ENCODE measurements at regions not wholly inside any gene's neighbourhood (a gene's known extent, or its start where the extent isn't known, plus 50 kb on each side); places are given as distances from the start of the nearest gene placed in this dataset.
"Not testable (repeated sequence)": the region's sequence is repeated elsewhere in the genome, so short reads cannot be mapped to it uniquely, and the experiment has no call there.

DNA sequence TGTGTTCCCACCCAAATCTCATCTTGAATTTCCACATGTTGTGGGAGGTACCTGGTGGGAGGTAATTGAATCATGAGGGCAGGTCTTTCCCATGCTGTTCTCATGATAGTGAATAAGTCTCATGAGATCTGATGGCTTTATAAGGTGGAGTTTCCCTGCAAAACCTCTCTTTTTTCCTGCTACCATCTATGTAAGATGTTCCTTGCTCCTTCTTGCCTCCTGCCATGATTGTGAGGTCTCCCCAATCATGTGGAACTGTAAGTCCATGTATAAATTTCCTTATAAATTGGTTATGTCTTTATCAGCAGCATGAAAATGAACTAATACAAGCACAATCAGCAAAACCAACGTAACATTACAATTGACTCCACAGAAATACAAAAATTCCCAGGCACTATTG, 814.8 kb upstream of the CITED2 start:
- H3K27me3 ChIP-seq (replicated peaks; ENCODE audit: control insufficient read depth, insufficient read depth, low read length, poor library complexity, severe bottlenecking); H3K9me3 ChIP-seq (ENCODE audit: control insufficient read depth, low read length): not testable (repeated sequence)

DNA sequence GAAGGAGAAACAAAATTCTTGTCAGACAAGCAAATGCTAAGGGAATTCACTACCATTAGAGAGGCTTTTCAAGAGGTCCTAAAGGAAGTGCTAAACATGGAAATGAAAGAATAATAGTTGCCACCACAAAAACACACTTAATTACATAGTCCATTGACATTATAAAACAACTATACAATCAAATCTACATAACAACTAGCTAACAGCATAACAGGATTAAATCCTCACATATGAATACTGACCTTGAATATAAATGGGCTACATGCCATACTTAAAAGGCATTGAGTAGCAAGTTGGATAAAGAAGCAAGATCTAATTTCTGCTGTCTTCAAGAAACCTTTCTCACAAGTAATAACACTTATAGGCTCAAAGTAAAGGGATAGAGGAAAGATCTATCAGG, 811.5 kb upstream of the CITED2 start:
- H3K9me3 ChIP-seq (ENCODE audit: control insufficient read depth, low read length), result no peaks in the 10 kb centered on the region
- H3K36me3 ChIP-seq (ENCODE audit: control insufficient read depth, insufficient read depth, low read length), result no peaks in the 10 kb centered on the region
- no peak overlapping the region for H3K4me3 ChIP-seq (ENCODE audit: insufficient read depth, low read depth, low read length, poor library complexity, severe bottlenecking)
- H3K4me1 ChIP-seq (ENCODE audit: control insufficient read depth, insufficient read depth, low read length, poor library complexity, severe bottlenecking), result no peaks in the 10 kb centered on the region
- no peak for DNase-seq
- H3K27me3 ChIP-seq (replicated peaks; ENCODE audit: control insufficient read depth, insufficient read depth, low read length, poor library complexity, severe bottlenecking), result no peaks in the 10 kb centered on the region
- no peak overlapping the region for H3K27ac ChIP-seq (ENCODE audit: insufficient read depth, low read length, poor library complexity, severe bottlenecking)

More for the DNA sequence above, 814.8 kb upstream of the CITED2 start:
- not testable (repeated sequence) for H3K27ac ChIP-seq (ENCODE audit: insufficient read depth, low read length, poor library complexity, severe bottlenecking); DNase-seq; H3K4me3 ChIP-seq (ENCODE audit: insufficient read depth, low read depth, low read length, poor library complexity, severe bottlenecking); H3K4me1 ChIP-seq (ENCODE audit: control insufficient read depth, insufficient read depth, low read length, poor library complexity, severe bottlenecking); H3K36me3 ChIP-seq (ENCODE audit: control insufficient read depth, insufficient read depth, low read length)

DNA sequence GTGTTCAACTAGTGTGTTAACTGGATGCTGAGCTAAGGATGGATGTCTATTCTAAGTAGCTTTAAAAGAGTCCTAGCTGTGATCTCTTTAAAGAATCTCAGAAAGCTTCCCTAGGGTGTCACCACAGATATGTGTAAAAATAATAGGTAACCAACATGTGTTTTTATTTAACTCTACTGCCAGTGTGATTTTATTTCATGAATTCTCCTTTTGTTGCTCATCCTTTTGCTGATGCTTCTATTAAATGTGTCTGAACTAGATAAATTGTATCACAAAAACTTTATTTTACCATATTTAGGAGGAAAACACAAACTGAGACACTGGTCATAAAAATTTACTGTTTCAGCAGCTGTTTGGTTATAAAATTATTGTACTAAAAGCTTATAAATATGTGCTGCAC, 809.4 kb upstream of the CITED2 start:
- H3K27me3 ChIP-seq (replicated peaks; ENCODE audit: control insufficient read depth, insufficient read depth, low read length, poor library complexity, severe bottlenecking), result no peaks in the 10 kb centered on the region
- no peak overlapping the region for H3K4me3 ChIP-seq (ENCODE audit: insufficient read depth, low read depth, low read length, poor library complexity, severe bottlenecking)
- H3K27ac ChIP-seq (ENCODE audit: insufficient read depth, low read length, poor library complexity, severe bottlenecking), result no peak overlapping the region
- DNase-seq, result no peak
- H3K36me3 ChIP-seq (ENCODE audit: control insufficient read depth, insufficient read depth, low read length), result no peaks in the 10 kb centered on the region
- H3K4me1 ChIP-seq (ENCODE audit: control insufficient read depth, insufficient read depth, low read length, poor library complexity, severe bottlenecking), result no peaks in the 10 kb centered on the region
- no peaks in the 10 kb centered on the region for H3K9me3 ChIP-seq (ENCODE audit: control insufficient read depth, low read length)

DNA sequence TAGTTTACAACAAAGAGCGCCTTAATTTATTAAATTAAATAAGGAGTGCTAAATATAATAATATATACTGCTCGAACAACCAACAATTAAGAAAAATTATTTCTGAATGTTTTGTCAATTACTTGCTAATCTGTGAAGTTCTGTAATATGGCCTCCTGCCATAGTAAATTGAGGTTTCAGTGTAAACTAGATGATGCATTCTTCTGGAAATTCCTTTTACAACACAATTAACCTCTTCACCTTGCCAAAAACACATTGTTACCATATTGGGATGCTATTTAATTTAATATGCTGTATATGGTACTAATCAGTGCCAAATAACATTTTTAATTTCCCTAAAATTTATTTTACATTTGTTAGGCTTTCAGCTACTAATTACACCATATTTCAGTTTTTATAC, 808.4 kb upstream of the CITED2 start:
- Histone ChIP-seq H3K27ac (ENCODE audit: insufficient read depth, low read length, poor library complexity, severe bottlenecking) (no peak overlapping the region), H3K4me3 (ENCODE audit: insufficient read depth, low read depth, low read length, poor library complexity, severe bottlenecking) (no peak overlapping the region), H3K4me1 (ENCODE audit: control insufficient read depth, insufficient read depth, low read length, poor library complexity, severe bottlenecking) (no peaks in the 10 kb centered on the region), H3K27me3 (replicated peaks; ENCODE audit: control insufficient read depth, insufficient read depth, low read length, poor library complexity, severe bottlenecking) (no peaks in the 10 kb centered on the region), H3K36me3 (ENCODE audit: control insufficient read depth, insufficient read depth, low read length) (no peaks in the 10 kb centered on the region), H3K9me3 (ENCODE audit: control insufficient read depth, low read length) (no peaks in the 10 kb centered on the region)
- DNase-seq, result no peak

DNA sequence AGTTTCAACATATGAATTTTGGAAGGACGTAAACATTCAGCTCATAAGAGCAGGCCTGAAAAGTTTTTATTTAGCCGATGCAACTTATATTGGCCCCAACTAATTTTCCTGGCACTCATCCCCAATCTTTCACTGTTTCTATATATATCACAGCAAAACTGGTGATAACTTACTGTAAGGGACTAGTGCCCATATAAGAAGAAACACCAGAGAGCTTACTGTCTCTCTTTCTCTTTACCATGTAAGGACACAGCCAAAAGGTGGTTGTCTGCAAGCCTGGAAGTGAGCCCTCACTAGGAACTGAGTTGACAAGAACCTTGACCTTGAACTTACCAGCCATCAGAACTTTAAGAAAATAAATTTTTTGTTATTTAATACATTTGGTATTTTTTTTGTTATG, 807.4 kb upstream of the CITED2 start:
- no peak for DNase-seq
- H3K27ac ChIP-seq (ENCODE audit: insufficient read depth, low read length, poor library complexity, severe bottlenecking), result no peak overlapping the region
- H3K4me1 ChIP-seq (ENCODE audit: control insufficient read depth, insufficient read depth, low read length, poor library complexity, severe bottlenecking), result no peaks in the 10 kb centered on the region
- no peaks in the 10 kb centered on the region for H3K27me3 ChIP-seq (replicated peaks; ENCODE audit: control insufficient read depth, insufficient read depth, low read length, poor library complexity, severe bottlenecking)
- no peak overlapping the region for H3K4me3 ChIP-seq (ENCODE audit: insufficient read depth, low read depth, low read length, poor library complexity, severe bottlenecking)
- H3K9me3 ChIP-seq (ENCODE audit: control insufficient read depth, low read length), result no peaks in the 10 kb centered on the region
- H3K36me3 ChIP-seq (ENCODE audit: control insufficient read depth, insufficient read depth, low read length), result no peaks in the 10 kb centered on the region

DNA sequence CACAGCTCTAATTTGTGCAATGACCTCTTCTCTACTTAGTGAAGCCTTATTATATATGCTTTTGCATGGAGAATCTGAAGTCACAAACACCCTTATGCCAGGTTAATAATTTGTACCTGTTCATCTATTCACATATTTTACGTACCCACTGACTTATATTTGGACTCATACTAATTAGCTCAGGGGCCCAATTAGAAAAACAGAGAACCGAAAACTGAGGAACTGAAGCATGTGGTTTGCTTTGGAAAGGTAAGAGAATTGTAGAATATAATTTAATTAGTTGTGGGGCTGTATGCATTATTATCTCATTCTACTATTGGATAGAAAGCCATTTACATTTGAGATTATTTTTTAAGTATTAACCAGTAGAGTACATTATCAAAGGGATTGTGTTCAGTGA, 805.9 kb upstream of the CITED2 start:
- no peak for DNase-seq
- H3K4me3 ChIP-seq (ENCODE audit: insufficient read depth, low read depth, low read length, poor library complexity, severe bottlenecking), result no peak overlapping the region
- H3K9me3 ChIP-seq (ENCODE audit: control insufficient read depth, low read length), result no peaks in the 10 kb centered on the region
- H3K27me3 ChIP-seq (replicated peaks; ENCODE audit: control insufficient read depth, insufficient read depth, low read length, poor library complexity, severe bottlenecking), result no peaks in the 10 kb centered on the region
- H3K4me1 ChIP-seq (ENCODE audit: control insufficient read depth, insufficient read depth, low read length, poor library complexity, severe bottlenecking), result no peaks in the 10 kb centered on the region
- no peaks in the 10 kb centered on the region for H3K36me3 ChIP-seq (ENCODE audit: control insufficient read depth, insufficient read depth, low read length)
- no peak overlapping the region for H3K27ac ChIP-seq (ENCODE audit: insufficient read depth, low read length, poor library complexity, severe bottlenecking)

DNA sequence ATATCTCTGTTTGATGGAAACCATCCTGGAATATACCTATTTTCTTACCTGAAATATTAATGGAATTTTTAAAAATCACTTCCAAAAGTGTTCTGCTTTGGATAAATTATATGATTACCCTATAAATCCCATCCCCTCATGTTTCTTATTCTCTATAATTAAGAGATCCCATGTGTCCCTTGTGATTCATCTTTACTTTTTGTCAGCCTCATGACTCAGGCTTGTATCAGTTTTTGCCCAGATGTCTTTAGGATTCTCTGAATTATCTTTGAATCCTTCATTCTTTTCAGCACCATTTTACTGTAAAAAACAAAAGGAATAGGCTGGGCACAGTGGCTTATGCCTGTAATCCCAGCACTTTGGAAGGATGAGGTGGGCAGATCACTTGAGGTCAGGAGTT, 804.5 kb upstream of the CITED2 start:
- no peak for DNase-seq
- Histone ChIP-seq H3K4me1 (ENCODE audit: control insufficient read depth, insufficient read depth, low read length, poor library complexity, severe bottlenecking) (no peaks in the 10 kb centered on the region), H3K4me3 (ENCODE audit: insufficient read depth, low read depth, low read length, poor library complexity, severe bottlenecking) (no peak overlapping the region), H3K9me3 (ENCODE audit: control insufficient read depth, low read length) (no peaks in the 10 kb centered on the region), H3K36me3 (ENCODE audit: control insufficient read depth, insufficient read depth, low read length) (no peaks in the 10 kb centered on the region), H3K27ac (ENCODE audit: insufficient read depth, low read length, poor library complexity, severe bottlenecking) (no peak overlapping the region), H3K27me3 (replicated peaks; ENCODE audit: control insufficient read depth, insufficient read depth, low read length, poor library complexity, severe bottlenecking) (no peaks in the 10 kb centered on the region)

DNA sequence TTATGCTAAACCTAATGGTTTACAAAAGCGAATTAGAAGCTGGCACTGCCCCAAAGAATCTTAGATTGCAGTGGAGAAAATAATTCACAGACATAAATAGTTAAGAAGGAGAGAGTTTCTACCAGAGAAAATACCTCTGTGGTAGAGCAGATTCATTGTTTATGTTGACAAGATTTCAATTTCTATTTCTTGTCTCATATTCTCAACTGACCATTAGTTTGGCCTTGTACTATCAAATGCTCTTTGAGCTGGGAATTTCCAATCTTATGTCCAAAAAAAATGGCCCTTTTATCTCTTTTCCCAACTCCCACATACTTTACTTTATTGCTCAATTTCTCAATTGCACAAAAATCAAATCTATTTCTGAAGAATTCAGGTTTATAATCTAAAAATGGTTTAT, 804.1 kb upstream of the CITED2 start:
- no peaks in the 10 kb centered on the region for H3K27me3 ChIP-seq (replicated peaks; ENCODE audit: control insufficient read depth, insufficient read depth, low read length, poor library complexity, severe bottlenecking)
- H3K27ac ChIP-seq (ENCODE audit: insufficient read depth, low read length, poor library complexity, severe bottlenecking), result no peak overlapping the region
- no peak for DNase-seq
- no peaks in the 10 kb centered on the region for H3K36me3 ChIP-seq (ENCODE audit: control insufficient read depth, insufficient read depth, low read length)
- H3K4me3 ChIP-seq (ENCODE audit: insufficient read depth, low read depth, low read length, poor library complexity, severe bottlenecking), result no peak overlapping the region
- no peaks in the 10 kb centered on the region for H3K4me1 ChIP-seq (ENCODE audit: control insufficient read depth, insufficient read depth, low read length, poor library complexity, severe bottlenecking)
- no peaks in the 10 kb centered on the region for H3K9me3 ChIP-seq (ENCODE audit: control insufficient read depth, low read length)

DNA sequence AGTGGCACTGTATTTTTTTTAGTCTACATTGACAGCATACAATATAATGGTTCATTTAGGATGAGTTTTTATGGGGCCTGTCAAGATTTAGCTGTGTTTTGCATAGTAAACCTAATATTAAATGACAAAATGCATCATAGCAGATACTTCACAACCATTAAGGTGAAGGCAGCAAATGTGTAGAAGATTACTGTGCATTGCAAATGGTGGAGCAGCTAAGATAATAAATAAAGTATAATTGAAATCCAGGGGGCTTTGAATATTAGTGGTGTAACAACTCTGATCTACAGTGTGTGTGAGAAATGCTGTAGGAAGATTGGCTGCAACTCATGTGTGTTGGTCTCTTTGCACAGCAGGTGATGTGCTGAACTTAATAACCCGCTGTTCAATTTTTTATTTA, 801.9 kb upstream of the CITED2 start:
- Histone ChIP-seq H3K27me3 (replicated peaks; ENCODE audit: control insufficient read depth, insufficient read depth, low read length, poor library complexity, severe bottlenecking) (no peaks in the 10 kb centered on the region), H3K36me3 (ENCODE audit: control insufficient read depth, insufficient read depth, low read length) (no peaks in the 10 kb centered on the region), H3K4me3 (ENCODE audit: insufficient read depth, low read depth, low read length, poor library complexity, severe bottlenecking) (no peak overlapping the region), H3K4me1 (ENCODE audit: control insufficient read depth, insufficient read depth, low read length, poor library complexity, severe bottlenecking) (no peaks in the 10 kb centered on the region), H3K27ac (ENCODE audit: insufficient read depth, low read length, poor library complexity, severe bottlenecking) (no peak overlapping the region), H3K9me3 (ENCODE audit: control insufficient read depth, low read length) (no peaks in the 10 kb centered on the region)
- DNase-seq, result no peak

DNA sequence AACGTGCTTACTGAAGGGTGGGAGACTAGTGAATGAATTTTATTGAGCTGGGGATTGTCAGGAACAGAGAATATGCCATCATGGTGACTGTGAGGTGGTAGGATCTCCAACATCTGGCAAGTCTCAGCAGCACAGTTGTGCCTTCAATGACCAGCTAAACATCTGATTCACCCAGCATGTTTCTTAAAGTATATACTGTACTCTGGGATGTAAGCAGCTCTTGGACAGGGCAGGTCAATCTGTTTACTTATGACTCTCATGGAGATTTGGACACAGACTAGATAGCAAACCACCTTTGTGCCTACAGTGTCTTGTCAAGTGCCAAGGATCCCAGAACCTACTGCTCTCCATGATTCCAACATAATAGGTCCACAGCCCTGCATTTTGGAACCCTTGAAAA, 801.0 kb upstream of the CITED2 start:
- H3K9me3 ChIP-seq (ENCODE audit: control insufficient read depth, low read length), result no peaks in the 10 kb centered on the region
- no peak overlapping the region for H3K27ac ChIP-seq (ENCODE audit: insufficient read depth, low read length, poor library complexity, severe bottlenecking)
- no peak overlapping the region for H3K4me3 ChIP-seq (ENCODE audit: insufficient read depth, low read depth, low read length, poor library complexity, severe bottlenecking)
- H3K4me1 ChIP-seq (ENCODE audit: control insufficient read depth, insufficient read depth, low read length, poor library complexity, severe bottlenecking), result no peaks in the 10 kb centered on the region
- no peaks in the 10 kb centered on the region for H3K27me3 ChIP-seq (replicated peaks; ENCODE audit: control insufficient read depth, insufficient read depth, low read length, poor library complexity, severe bottlenecking)
- no peak for DNase-seq
- no peaks in the 10 kb centered on the region for H3K36me3 ChIP-seq (ENCODE audit: control insufficient read depth, insufficient read depth, low read length)

DNA sequence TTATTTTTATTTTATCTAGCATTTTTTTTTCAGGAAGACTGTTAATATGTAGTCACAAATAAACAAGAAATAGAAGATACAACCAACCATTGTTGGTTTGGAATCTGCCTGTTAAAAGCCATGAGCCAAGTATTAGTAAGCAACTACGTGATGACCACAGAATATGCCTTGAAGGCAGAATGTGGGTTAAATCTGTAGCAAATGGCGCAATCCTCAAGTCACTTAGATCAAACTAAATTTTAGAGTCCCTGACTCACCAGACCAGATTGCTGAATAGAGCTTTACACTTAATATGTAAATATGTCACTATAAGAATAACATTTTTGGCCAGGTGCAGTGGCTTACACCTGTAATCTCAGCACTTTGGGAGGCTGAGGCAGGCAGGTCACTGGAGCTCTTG, 800.1 kb upstream of the CITED2 start:
- no peaks in the 10 kb centered on the region for H3K27me3 ChIP-seq (replicated peaks; ENCODE audit: control insufficient read depth, insufficient read depth, low read length, poor library complexity, severe bottlenecking)
- H3K9me3 ChIP-seq (ENCODE audit: control insufficient read depth, low read length), result no peaks in the 10 kb centered on the region
- no peak overlapping the region for H3K27ac ChIP-seq (ENCODE audit: insufficient read depth, low read length, poor library complexity, severe bottlenecking)
- H3K4me1 ChIP-seq (ENCODE audit: control insufficient read depth, insufficient read depth, low read length, poor library complexity, severe bottlenecking), result no peaks in the 10 kb centered on the region
- H3K36me3 ChIP-seq (ENCODE audit: control insufficient read depth, insufficient read depth, low read length), result no peaks in the 10 kb centered on the region
- no peak for DNase-seq
- H3K4me3 ChIP-seq (ENCODE audit: insufficient read depth, low read depth, low read length, poor library complexity, severe bottlenecking), result no peak overlapping the region

Measured in effector memory CD4-positive, alpha-beta T cell (primary cell).